Neural cell (in vitro differentiated cells): ENCODE measurements at regions not wholly inside any gene's neighbourhood (a gene's known extent, or its start where the extent isn't known, plus 50 kb on each side); places are given as distances from the start of the nearest gene placed in this dataset.

ENCODE experiments used
- EP300 ChIP-seq: fragments of 450-650 bp; conservative IDR thresholded peaks from 2 replicates; pipeline ENCODE4 v1.6.1; 2014; ENCODE audit warnings: antibody characterized with exemption, mild to moderate bottlenecking, moderate library complexity; ENCODE audit not compliant: poor library complexity, severe bottlenecking
- POLR2AphosphoS5 ChIP-seq: IDR thresholded peaks from 2 replicates; pipeline ENCODE4 v1.6.1; 2012
- TAF1 ChIP-seq: IDR thresholded peaks from 2 replicates; pipeline ENCODE4 v1.6.1; 2012; ENCODE audit warnings: low read depth
- TF ChIP-seq, protein P1 (sequence below): fragments of 450-650 bp; IDR thresholded peaks from 2 replicates; pipeline ENCODE4 v1.5.1; 2014; ENCODE audit warnings: antibody characterized with exemption, mild to moderate bottlenecking, moderate library complexity; ENCODE audit not compliant: poor library complexity, severe bottlenecking
- TF ChIP-seq, protein P2 (sequence below): IDR thresholded peaks from 2 replicates; pipeline ENCODE4 v1.6.1; 2012; ENCODE audit warnings: borderline replicate concordance

DNA sequence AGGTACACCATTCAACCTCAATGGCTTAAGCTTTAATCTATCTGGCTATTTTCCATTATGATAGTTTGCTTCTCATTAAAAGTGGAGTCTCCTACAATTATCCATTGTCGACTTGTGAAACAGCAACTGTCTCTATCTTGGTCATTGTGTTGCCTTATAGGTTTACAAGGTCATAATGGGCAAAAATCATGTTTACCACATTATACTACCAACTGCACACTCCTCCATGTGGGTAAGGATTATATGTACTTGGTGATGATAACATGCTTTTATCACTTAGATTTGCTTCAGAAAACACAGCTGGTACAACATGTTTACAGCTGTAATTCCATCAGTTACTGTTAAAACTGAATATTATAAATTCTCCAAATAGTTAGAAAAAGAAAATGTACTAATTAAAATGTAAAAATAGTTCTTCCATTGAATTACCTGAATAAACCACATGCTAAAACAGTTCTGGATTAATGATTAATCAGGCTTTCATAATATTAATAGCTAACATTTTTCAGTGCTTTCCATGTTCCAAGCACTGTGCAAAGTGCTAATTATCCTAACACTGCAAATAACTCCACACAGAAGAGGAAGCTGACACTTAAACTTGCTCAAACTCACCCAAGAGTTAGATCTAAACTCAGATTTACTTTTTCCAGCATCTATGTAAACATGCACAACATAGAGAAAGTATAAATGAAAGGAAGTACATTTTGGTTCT, 96.7 kb downstream of the OGFRL1 start:
- TF ChIP-seq, protein P1, sequence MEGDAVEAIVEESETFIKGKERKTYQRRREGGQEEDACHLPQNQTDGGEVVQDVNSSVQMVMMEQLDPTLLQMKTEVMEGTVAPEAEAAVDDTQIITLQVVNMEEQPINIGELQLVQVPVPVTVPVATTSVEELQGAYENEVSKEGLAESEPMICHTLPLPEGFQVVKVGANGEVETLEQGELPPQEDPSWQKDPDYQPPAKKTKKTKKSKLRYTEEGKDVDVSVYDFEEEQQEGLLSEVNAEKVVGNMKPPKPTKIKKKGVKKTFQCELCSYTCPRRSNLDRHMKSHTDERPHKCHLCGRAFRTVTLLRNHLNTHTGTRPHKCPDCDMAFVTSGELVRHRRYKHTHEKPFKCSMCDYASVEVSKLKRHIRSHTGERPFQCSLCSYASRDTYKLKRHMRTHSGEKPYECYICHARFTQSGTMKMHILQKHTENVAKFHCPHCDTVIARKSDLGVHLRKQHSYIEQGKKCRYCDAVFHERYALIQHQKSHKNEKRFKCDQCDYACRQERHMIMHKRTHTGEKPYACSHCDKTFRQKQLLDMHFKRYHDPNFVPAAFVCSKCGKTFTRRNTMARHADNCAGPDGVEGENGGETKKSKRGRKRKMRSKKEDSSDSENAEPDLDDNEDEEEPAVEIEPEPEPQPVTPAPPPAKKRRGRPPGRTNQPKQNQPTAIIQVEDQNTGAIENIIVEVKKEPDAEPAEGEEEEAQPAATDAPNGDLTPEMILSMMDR, result no peak
- TF ChIP-seq, protein P2, sequence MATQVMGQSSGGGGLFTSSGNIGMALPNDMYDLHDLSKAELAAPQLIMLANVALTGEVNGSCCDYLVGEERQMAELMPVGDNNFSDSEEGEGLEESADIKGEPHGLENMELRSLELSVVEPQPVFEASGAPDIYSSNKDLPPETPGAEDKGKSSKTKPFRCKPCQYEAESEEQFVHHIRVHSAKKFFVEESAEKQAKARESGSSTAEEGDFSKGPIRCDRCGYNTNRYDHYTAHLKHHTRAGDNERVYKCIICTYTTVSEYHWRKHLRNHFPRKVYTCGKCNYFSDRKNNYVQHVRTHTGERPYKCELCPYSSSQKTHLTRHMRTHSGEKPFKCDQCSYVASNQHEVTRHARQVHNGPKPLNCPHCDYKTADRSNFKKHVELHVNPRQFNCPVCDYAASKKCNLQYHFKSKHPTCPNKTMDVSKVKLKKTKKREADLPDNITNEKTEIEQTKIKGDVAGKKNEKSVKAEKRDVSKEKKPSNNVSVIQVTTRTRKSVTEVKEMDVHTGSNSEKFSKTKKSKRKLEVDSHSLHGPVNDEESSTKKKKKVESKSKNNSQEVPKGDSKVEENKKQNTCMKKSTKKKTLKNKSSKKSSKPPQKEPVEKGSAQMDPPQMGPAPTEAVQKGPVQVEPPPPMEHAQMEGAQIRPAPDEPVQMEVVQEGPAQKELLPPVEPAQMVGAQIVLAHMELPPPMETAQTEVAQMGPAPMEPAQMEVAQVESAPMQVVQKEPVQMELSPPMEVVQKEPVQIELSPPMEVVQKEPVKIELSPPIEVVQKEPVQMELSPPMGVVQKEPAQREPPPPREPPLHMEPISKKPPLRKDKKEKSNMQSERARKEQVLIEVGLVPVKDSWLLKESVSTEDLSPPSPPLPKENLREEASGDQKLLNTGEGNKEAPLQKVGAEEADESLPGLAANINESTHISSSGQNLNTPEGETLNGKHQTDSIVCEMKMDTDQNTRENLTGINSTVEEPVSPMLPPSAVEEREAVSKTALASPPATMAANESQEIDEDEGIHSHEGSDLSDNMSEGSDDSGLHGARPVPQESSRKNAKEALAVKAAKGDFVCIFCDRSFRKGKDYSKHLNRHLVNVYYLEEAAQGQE, result no peak
- no peak for TF ChIP-seq EP300
- TF ChIP-seq POLR2AphosphoS5, result no peak
- TF ChIP-seq TAF1, result no peak
